HCT116 (cell line): ENCODE measurements at regions not wholly inside any gene's neighbourhood (a gene's known extent, or its start where the extent isn't known, plus 50 kb on each side); places are given as distances from the start of the nearest gene placed in this dataset.

Experiments used
- ATAC-seq: fragments of 200-7000 bp; cut with Tn5 transposase; 2 replicates; pipeline ENCODE4 v1.9.1; 2020; ENCODE audit warnings: mild to moderate bottlenecking, moderate library complexity
- BruUV-seq: library from RNA; stranded (reverse); fragments of 400-500 nt; replicated peaks from 2 replicates; lab custom pipeline; 2021; lab: Mats Ljungman, UMichigan
- CTCF ChIA-PET: fragments of 300-600 bp; sonication (Branson Sonifier 250); formaldehyde crosslinking; loops from one replicate; lab custom pipeline; 2021; ENCODE audit warnings: antibody characterized with exemption; lab: Charles Lee
- POLR2A ChIA-PET: fragments of 300-600, 350-600 bp; sonication (Branson Sonifier 250); formaldehyde crosslinking; loops from one replicate; lab custom pipeline; 2021; ENCODE audit warnings: antibody characterized with exemption; lab: Charles Lee
- RAD21 ChIA-PET, 2 experiments: fragments of 300-600 bp; sonication (Branson Sonifier 250); formaldehyde crosslinking; loops; one replicate each; lab custom pipeline; 2023; ENCODE audit warnings: low total read pairs in 2 of 2; ENCODE audit not compliant: uncharacterized antibody in 2 of 2, unreplicated experiment in 2 of 2, low non-redundant PET in 1 of 2; lab: Charles Lee
- DNase-seq: peaks from one replicate; pipeline ENCODE4 v3.0.0-alpha.2; 2010; ENCODE audit warnings: low read depth, low spot score
- H2AFZ ChIP-seq: fragments of 200-600 bp; shearing (Covaris generic), sonication (generic); 2 replicates; pipeline ENCODE4 v1.6.1; 2017; ENCODE audit warnings: low read depth, mixed run types, mixed read lengths, antibody characterized with exemption, low read length; ENCODE audit not compliant: poor library complexity, severe bottlenecking
- H3K27ac ChIP-seq: 2 replicates; pipeline ENCODE4 v1.5.1; 2012; ENCODE audit warnings: low read depth, low read length
- H3K27me3 ChIP-seq: fragments of 200-600 bp; sonication (generic); 2 replicates; pipeline ENCODE4 v1.6.1; 2016; ENCODE audit warnings: mixed run types, low read length, mixed read lengths; ENCODE audit not compliant: insufficient read depth
- H3K36me3 ChIP-seq, 2 experiments: fragments of 200-500 bp in 1 of 2; fragments of 200-600 bp in 1 of 2; sonication (Bioruptor generic) in 1 of 2; sonication (generic) in 1 of 2; 2 replicates each; pipeline versions ENCODE4 v1.5.1 to v1.6.1; 2014 to 2016; ENCODE audit warnings: low read length in 2 of 2, inconsistent platforms in 1 of 2, mixed read lengths in 1 of 2, mixed run types in 1 of 2; ENCODE audit not compliant: insufficient read depth in 2 of 2, control insufficient read depth in 1 of 2
- H3K4me1 ChIP-seq, 2 experiments: fragments of 200-600 bp in 1 of 2; sonication (generic) in 1 of 2; 2 replicates each; pipeline versions ENCODE4 v1.5.1 to v1.6.1; 2012 to 2017; ENCODE audit warnings: low read length in 2 of 2, inconsistent platforms in 1 of 2, mild to moderate bottlenecking in 1 of 2, mixed read lengths in 1 of 2, mixed run types in 1 of 2, moderate library complexity in 1 of 2; ENCODE audit not compliant: insufficient read depth in 2 of 2, control insufficient read depth in 1 of 2
- H3K4me2 ChIP-seq: fragments of 200-600 bp; sonication (generic); 2 replicates; pipeline ENCODE4 v1.6.1; 2017; ENCODE audit warnings: mixed run types, low read length, mixed read lengths
- H3K4me3 ChIP-seq, 2 experiments: fragments of 200-600 bp in 1 of 2; sonication (generic) in 1 of 2; replicated peaks in 1 of 2; 2 replicates each; pipeline ENCODE4 v1.5.1; 2011 to 2016; ENCODE audit warnings: low read length in 2 of 2, control low read depth in 1 of 2, low read depth in 1 of 2, mild to moderate bottlenecking in 1 of 2, mixed read lengths in 1 of 2, mixed run types in 1 of 2
- H3K79me2 ChIP-seq: fragments of 200-600 bp; sonication (generic); 2 replicates; pipeline ENCODE4 v1.6.1; 2017; ENCODE audit warnings: mild to moderate bottlenecking, mixed run types, low read length, moderate library complexity, mixed read lengths; ENCODE audit not compliant: insufficient read depth
- H3K9ac ChIP-seq: fragments of 200-600 bp; sonication (generic); 2 replicates; pipeline ENCODE4 v1.6.1; 2016; ENCODE audit warnings: low read length, mixed read lengths
- H3K9me2 ChIP-seq: fragments of 200-600 bp; sonication (generic), shearing (Covaris generic); 2 replicates; pipeline ENCODE4 v1.6.1; 2017; ENCODE audit warnings: mixed run types, mild to moderate bottlenecking, moderate library complexity; ENCODE audit not compliant: insufficient read depth
- H3K9me3 ChIP-seq, 2 experiments: fragments of 200-500 bp in 1 of 2; fragments of 200-600 bp in 1 of 2; sonication (Bioruptor generic) in 1 of 2; sonication (generic) in 1 of 2; 2 replicates each; pipeline ENCODE4 v1.6.1; 2014 to 2017; ENCODE audit warnings: low read length in 2 of 2, mixed read lengths in 2 of 2, inconsistent platforms in 1 of 2, low read depth in 1 of 2, mild to moderate bottlenecking in 1 of 2, mixed run types in 1 of 2, moderate library complexity in 1 of 2; ENCODE audit not compliant: control insufficient read depth in 1 of 2, insufficient read depth in 1 of 2
- H4K20me1 ChIP-seq: fragments of 200-600 bp; sonication (generic), shearing (Covaris generic); 2 replicates; pipeline ENCODE4 v1.6.1; 2017; ENCODE audit warnings: mixed run types, mild to moderate bottlenecking, moderate library complexity; ENCODE audit not compliant: insufficient read depth
- CBX3 ChIP-seq: IDR thresholded peaks from 2 replicates; pipeline ENCODE4 v1.6.1; 2012; ENCODE audit warnings: low read depth
- CEBPB ChIP-seq: IDR thresholded peaks from 2 replicates; pipeline ENCODE4 v1.6.1; 2012; ENCODE audit warnings: low read depth
- EGR1 ChIP-seq: IDR thresholded peaks from 2 replicates; pipeline ENCODE4 v1.6.1; 2012; ENCODE audit warnings: low read depth
- EZH2 ChIP-seq: fragments of 200-600 bp; sonication (generic); IDR thresholded peaks from 2 replicates; pipeline ENCODE4 v1.6.1; 2017; ENCODE audit warnings: antibody characterized with exemption, mixed run types
- EZH2phosphoT487 ChIP-seq: fragments of 200-600 bp; IDR thresholded peaks from 2 replicates; pipeline ENCODE4 v1.6.1; 2018; ENCODE audit warnings: antibody characterized with exemption, borderline replicate concordance
- FOSL1 ChIP-seq: IDR thresholded peaks from 2 replicates; pipeline ENCODE4 v1.6.1; 2012; ENCODE audit warnings: low read depth
- JUND ChIP-seq: IDR thresholded peaks from 2 replicates; pipeline ENCODE4 v1.6.1; 2012
- POLR2A ChIP-seq: IDR thresholded peaks from 2 replicates; pipeline ENCODE4 v1.7.0; 2011; ENCODE audit warnings: borderline replicate concordance; ENCODE audit not compliant: insufficient read depth, insufficient read length; ENCODE audit errors: extremely low read depth
- POLR2AphosphoS5 ChIP-seq: IDR thresholded peaks from 2 replicates; pipeline ENCODE4 v1.6.1; 2011; ENCODE audit warnings: mild to moderate bottlenecking, low read depth, low read length, moderate library complexity
- RAD21 ChIP-seq: IDR thresholded peaks from 2 replicates; pipeline ENCODE4 v1.6.1; 2012; ENCODE audit warnings: low read depth, mild to moderate bottlenecking
- SIN3A ChIP-seq: IDR thresholded peaks from 2 replicates; pipeline ENCODE4 v1.6.1; 2012; ENCODE audit warnings: low read depth
- TCF7L2 ChIP-seq: IDR thresholded peaks from 2 replicates; pipeline ENCODE4 v1.7.0; 2011; ENCODE audit warnings: borderline replicate concordance, inconsistent platforms; ENCODE audit not compliant: insufficient read depth, insufficient read length; ENCODE audit errors: extremely low read depth
- YY1 ChIP-seq: IDR thresholded peaks from 2 replicates; pipeline ENCODE4 v1.6.1; 2011; ENCODE audit warnings: low read length, low read depth, moderate library complexity, mild to moderate bottlenecking; ENCODE audit not compliant: insufficient replicate concordance; ENCODE audit errors: extremely low read depth
- ZNF274 ChIP-seq: fragments of 200-500 bp; sonication (Bioruptor generic); IDR thresholded peaks from 2 replicates; pipeline ENCODE4 v1.6.1; 2014; ENCODE audit warnings: mild to moderate bottlenecking, low read depth, low read length, inconsistent platforms
- intact Hi-C: fragments of 100-400 bp; cut with micrococcal nuclease; formaldehyde crosslinking; loops from 2 replicates; pipeline ENCODE4 v1.10.0; 2022
- TF ChIP-seq, protein P1 (sequence below): IDR thresholded peaks from 2 replicates; pipeline ENCODE4 v1.6.1; 2012
- TF ChIP-seq, protein P2 (sequence below), 3 experiments: fragments of 200-600 bp in 1 of 3; sonication (generic) in 1 of 3; IDR thresholded peaks in 2 of 3; conservative IDR thresholded peaks in 1 of 3; 2 replicates each; pipeline ENCODE4 v1.5.1; 2012 to 2017; ENCODE audit warnings: low read depth in 2 of 3, low read length in 2 of 3, antibody characterized with exemption in 1 of 3, borderline replicate concordance in 1 of 3, control low read depth in 1 of 3, mild to moderate bottlenecking in 1 of 3, mixed read lengths in 1 of 3, mixed run types in 1 of 3, moderate library complexity in 1 of 3; ENCODE audit not compliant: insufficient read depth in 1 of 3
- TF ChIP-seq, protein P3 (sequence below): IDR thresholded peaks from 2 replicates; pipeline ENCODE4 v1.6.1; 2012; ENCODE audit warnings: low read depth
- TF ChIP-seq, protein P4 (sequence below): IDR thresholded peaks from 2 replicates; pipeline ENCODE4 v1.6.1; 2011; ENCODE audit warnings: mild to moderate bottlenecking, low read length, moderate library complexity; ENCODE audit not compliant: insufficient replicate concordance; ENCODE audit errors: extremely low read depth
- TF ChIP-seq, protein P5 (sequence below): IDR thresholded peaks from 2 replicates; pipeline ENCODE4 v1.6.1; 2012

DNA sequence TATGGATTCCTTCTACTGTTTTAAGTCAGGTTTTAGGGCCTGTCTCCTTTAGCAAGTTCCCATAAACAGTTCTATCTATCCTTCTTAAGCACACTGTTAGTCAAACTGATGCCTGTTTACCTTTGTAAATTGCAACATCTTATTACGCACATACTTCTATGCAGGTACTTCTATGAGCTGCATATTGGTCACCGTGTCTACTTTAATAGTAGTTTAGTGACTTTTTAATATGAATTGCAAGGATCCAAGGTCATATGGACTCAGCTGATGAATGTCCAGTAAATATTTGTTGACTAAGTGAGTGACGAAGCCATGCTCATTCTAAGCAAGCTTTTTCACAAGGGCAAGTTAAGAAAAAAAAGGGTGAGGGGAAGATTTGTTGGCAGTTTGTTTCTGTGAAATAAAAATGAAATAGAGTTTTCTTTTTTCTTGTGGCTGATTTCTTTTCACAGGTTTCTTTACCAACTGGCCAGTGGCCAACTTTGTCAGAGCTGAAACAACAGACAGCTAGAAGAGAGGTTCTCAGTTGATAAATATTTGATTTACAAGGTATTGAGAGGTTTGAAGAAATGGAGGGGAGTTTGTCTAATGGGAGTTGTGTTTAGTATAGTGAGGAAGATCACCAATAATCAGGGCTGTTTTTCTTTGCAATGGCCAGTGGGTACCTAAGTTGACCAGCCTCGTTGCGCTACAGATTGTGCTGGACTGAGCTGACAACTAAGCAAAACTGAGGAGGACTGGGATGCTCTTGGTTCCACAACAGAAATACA lies 141.1 kb downstream of the SLC15A5 start:
- Histone ChIP-seq H3K4me1 (no peaks in the 10 kb centered on the region), H2AFZ (no peak overlapping the region), H3K27ac (no peak overlapping the region), H4K20me1 (no peaks in the 10 kb centered on the region), H3K9ac (no peak overlapping the region), H3K79me2 (no peaks in the 10 kb centered on the region), H3K27me3 (no peaks in the 10 kb centered on the region), H3K9me3 (peaks cover 0 to 4% of the 10 kb centered on the region in 2 experiments; a peak in 1 of 4 replicates), H3K4me3 (no peak overlapping the region), H3K9me2 (no peaks in the 10 kb centered on the region), H3K36me3 (no peaks in the 10 kb centered on the region)
- POLR2A ChIA-PET, result no interaction called here
- ATAC-seq (no peak), DNase-seq (no peak)
- RAD21 ChIA-PET, result no interaction called here
- CTCF ChIA-PET, result no interaction called here
- no TSS peak for BruUV-seq
- intact Hi-C loops, result no loop called here
- TF ChIP-seq, protein P1, sequence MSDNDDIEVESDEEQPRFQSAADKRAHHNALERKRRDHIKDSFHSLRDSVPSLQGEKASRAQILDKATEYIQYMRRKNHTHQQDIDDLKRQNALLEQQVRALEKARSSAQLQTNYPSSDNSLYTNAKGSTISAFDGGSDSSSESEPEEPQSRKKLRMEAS, result no peak
- TF ChIP-seq, protein P2, sequence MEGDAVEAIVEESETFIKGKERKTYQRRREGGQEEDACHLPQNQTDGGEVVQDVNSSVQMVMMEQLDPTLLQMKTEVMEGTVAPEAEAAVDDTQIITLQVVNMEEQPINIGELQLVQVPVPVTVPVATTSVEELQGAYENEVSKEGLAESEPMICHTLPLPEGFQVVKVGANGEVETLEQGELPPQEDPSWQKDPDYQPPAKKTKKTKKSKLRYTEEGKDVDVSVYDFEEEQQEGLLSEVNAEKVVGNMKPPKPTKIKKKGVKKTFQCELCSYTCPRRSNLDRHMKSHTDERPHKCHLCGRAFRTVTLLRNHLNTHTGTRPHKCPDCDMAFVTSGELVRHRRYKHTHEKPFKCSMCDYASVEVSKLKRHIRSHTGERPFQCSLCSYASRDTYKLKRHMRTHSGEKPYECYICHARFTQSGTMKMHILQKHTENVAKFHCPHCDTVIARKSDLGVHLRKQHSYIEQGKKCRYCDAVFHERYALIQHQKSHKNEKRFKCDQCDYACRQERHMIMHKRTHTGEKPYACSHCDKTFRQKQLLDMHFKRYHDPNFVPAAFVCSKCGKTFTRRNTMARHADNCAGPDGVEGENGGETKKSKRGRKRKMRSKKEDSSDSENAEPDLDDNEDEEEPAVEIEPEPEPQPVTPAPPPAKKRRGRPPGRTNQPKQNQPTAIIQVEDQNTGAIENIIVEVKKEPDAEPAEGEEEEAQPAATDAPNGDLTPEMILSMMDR (IDR thresholded peaks at IDR 0.05 in 2 of 3, conservative IDR thresholded peaks at IDR 0.05 in 1 of 3; ENCODE audit: borderline replicate concordance in 1 of 3, insufficient read depth in 1 of 3, low read depth in 2 of 3, low read length in 2 of 3), result no peak
- TF ChIP-seq POLR2AphosphoS5 (no peak), FOSL1 (no peak), CBX3 (no peak), ZNF274 (no peak), POLR2A (no peak), YY1 (no peak), CEBPB (no peak), SIN3A (no peak), JUND (no peak), EGR1 (no peak), TCF7L2 (no peak), RAD21 (no peak), EZH2phosphoT487 (no peak), EZH2 (no peak)
- TF ChIP-seq, protein P3, sequence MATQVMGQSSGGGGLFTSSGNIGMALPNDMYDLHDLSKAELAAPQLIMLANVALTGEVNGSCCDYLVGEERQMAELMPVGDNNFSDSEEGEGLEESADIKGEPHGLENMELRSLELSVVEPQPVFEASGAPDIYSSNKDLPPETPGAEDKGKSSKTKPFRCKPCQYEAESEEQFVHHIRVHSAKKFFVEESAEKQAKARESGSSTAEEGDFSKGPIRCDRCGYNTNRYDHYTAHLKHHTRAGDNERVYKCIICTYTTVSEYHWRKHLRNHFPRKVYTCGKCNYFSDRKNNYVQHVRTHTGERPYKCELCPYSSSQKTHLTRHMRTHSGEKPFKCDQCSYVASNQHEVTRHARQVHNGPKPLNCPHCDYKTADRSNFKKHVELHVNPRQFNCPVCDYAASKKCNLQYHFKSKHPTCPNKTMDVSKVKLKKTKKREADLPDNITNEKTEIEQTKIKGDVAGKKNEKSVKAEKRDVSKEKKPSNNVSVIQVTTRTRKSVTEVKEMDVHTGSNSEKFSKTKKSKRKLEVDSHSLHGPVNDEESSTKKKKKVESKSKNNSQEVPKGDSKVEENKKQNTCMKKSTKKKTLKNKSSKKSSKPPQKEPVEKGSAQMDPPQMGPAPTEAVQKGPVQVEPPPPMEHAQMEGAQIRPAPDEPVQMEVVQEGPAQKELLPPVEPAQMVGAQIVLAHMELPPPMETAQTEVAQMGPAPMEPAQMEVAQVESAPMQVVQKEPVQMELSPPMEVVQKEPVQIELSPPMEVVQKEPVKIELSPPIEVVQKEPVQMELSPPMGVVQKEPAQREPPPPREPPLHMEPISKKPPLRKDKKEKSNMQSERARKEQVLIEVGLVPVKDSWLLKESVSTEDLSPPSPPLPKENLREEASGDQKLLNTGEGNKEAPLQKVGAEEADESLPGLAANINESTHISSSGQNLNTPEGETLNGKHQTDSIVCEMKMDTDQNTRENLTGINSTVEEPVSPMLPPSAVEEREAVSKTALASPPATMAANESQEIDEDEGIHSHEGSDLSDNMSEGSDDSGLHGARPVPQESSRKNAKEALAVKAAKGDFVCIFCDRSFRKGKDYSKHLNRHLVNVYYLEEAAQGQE, result no peak
- TF ChIP-seq, protein P4, sequence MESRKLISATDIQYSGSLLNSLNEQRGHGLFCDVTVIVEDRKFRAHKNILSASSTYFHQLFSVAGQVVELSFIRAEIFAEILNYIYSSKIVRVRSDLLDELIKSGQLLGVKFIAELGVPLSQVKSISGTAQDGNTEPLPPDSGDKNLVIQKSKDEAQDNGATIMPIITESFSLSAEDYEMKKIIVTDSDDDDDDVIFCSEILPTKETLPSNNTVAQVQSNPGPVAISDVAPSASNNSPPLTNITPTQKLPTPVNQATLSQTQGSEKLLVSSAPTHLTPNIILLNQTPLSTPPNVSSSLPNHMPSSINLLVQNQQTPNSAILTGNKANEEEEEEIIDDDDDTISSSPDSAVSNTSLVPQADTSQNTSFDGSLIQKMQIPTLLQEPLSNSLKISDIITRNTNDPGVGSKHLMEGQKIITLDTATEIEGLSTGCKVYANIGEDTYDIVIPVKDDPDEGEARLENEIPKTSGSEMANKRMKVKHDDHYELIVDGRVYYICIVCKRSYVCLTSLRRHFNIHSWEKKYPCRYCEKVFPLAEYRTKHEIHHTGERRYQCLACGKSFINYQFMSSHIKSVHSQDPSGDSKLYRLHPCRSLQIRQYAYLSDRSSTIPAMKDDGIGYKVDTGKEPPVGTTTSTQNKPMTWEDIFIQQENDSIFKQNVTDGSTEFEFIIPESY, result no peak
- TF ChIP-seq, protein P5, sequence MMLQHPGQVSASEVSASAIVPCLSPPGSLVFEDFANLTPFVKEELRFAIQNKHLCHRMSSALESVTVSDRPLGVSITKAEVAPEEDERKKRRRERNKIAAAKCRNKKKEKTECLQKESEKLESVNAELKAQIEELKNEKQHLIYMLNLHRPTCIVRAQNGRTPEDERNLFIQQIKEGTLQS, result no peak
- TF ChIP-seq, all 23 proteins: peak for 0
- H3K4me2 ChIP-seq, result no peak overlapping the region
